ENCODE measurements at regions not wholly inside any gene's neighbourhood (a gene's known extent, or its start where the extent isn't known, plus 50 kb on each side); places are given as distances from the start of the nearest gene placed in this dataset.

DNA sequence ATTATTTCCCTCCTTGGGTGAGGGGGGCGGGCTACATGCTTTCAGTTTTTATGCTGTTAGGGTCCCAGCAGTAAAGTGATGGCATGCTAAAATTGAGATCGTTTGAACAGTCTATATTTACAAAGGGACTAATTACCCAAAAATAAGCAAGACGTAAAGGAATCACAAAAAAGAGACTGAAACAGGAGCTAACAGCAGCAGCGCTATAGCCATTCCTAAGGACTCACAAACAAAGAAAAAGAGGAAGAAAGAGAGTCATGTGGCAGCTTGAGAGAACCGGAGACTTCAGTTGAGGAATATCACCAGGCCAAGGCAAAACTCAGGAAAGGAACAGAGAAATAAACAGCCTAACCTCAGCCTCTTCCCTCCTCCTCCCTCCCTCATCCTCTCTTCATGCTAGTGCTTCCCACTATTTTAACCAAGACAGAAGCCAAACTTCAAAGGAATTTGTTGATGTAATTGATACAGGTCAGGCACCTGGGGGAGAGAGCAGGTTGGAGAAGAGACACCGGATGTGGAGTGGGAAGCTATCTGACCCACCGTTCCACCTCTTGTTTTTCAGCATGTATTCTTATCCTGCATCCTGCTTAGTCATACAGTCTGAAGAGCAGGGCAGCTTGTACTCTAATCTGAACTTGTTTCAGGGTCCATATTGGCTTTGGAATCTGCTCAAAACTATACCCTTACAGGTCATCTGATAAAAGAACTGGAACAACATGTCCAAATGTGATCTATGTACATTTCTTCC, 383.7 kb downstream of the NAF1 start:
- no peaks in the 10 kb centered on the region for H3K9me3 ChIP-seq
- H3K36me3 ChIP-seq: no peaks in the 10 kb centered on the region
- WGBS, 3 donors: 46 to 63% (median 47%) methylated on average over 7 of the region's 7 CpGs
- H3K27me3 ChIP-seq: no peaks in the 10 kb centered on the region
- intact Hi-C loops (cut with DNase I): no loop called here
- no peak for DNase-seq
- H3K4me3 ChIP-seq: no peak overlapping the region
- H3K4me1 ChIP-seq (ENCODE audit: insufficient read depth): no peaks in the 10 kb centered on the region
- no peak overlapping the region for H3K27ac ChIP-seq
- TF ChIP-seq POLR2A (IDR thresholded peaks at IDR 0.05) (no peak), CTCF (IDR thresholded peaks at IDR 0.05) (no peak), EP300 (IDR thresholded peaks at IDR 0.05) (no peak)

GRCh38 chr4:162782096-162782777, 384.5 kb downstream of the NAF1 start:
- intact Hi-C loops (cut with DNase I): no loop called here
- WGBS, 3 donors: 47 to 84% (median 62%) methylated on average over 3 of the region's 3 CpGs
- DNase-seq: no peak
- no peak overlapping the region for H3K27ac ChIP-seq
- no peak overlapping the region for H3K4me3 ChIP-seq
- no peaks in the 10 kb centered on the region for H3K4me1 ChIP-seq (ENCODE audit: insufficient read depth)
- H3K36me3 ChIP-seq: no peaks in the 10 kb centered on the region
- no peaks in the 10 kb centered on the region for H3K9me3 ChIP-seq
- no peaks in the 10 kb centered on the region for H3K27me3 ChIP-seq
- TF ChIP-seq CTCF (IDR thresholded peaks at IDR 0.05) (no peak), EP300 (IDR thresholded peaks at IDR 0.05) (no peak), POLR2A (IDR thresholded peaks at IDR 0.05) (no peak)

- Histone ChIP-seq H3K36me3 (no peaks in the 10 kb centered on the region), H3K27me3 (no peaks in the 10 kb centered on the region), H3K9me3 (no peaks in the 10 kb centered on the region), H3K4me3 (no peak overlapping the region), H3K27ac (no peak overlapping the region), H3K4me1 (ENCODE audit: insufficient read depth) (no peaks in the 10 kb centered on the region)
- TF ChIP-seq POLR2A (IDR thresholded peaks at IDR 0.05) (no peak), EP300 (IDR thresholded peaks at IDR 0.05) (no peak), CTCF (IDR thresholded peaks at IDR 0.05) (no peak)
- no peak for DNase-seq
- WGBS, 3 donors: 72 to 83% (median 76%) methylated on average over 1 of the region's 1 CpG
- intact Hi-C loops (cut with DNase I): no loop called here
Measured at GRCh38 chr4:162770761-162771490, 395.8 kb downstream of the NAF1 start.

DNA sequence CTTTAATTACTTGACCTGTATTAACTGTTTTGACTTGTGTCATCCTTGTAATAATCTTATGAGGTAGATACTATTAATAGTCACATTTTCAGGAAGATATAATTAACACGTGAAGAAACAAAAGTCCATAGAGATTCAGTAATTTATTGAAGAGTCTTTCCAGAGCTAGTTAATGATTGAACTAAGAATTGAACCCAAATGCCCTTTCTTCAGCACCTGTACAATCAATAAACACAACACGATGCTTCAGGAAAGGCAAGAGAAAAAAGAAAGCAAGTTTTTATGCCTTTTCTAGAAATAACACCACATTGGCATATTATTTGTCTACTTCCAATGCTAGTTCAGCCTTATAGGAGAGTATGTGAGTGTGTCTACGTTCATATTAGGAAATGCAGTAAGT, 399.6 kb downstream of the NAF1 start:
- H3K27me3 ChIP-seq: no peaks in the 10 kb centered on the region
- H3K36me3 ChIP-seq: no peaks in the 10 kb centered on the region
- no peak overlapping the region for H3K4me3 ChIP-seq
- WGBS, 3 donors: 67 to 79% (median 71%) methylated on average over 3 of the region's 3 CpGs
- no peak overlapping the region for H3K27ac ChIP-seq
- TF ChIP-seq EP300 (IDR thresholded peaks at IDR 0.05) (no peak), CTCF (IDR thresholded peaks at IDR 0.05) (no peak), POLR2A (IDR thresholded peaks at IDR 0.05) (no peak)
- no peaks in the 10 kb centered on the region for H3K4me1 ChIP-seq (ENCODE audit: insufficient read depth)
- no peak for DNase-seq
- no peaks in the 10 kb centered on the region for H3K9me3 ChIP-seq
- intact Hi-C loops (cut with DNase I): no loop called here
